Stimulated activated CD4-positive, alpha-beta T cell treated with anti-CD3 and anti-CD28 coated beads, Interleukin-1b, Interleukin-23, amount 100 ng/mL, for 48 hours (primary cell): ENCODE measurements at regions not wholly inside any gene's neighbourhood (a gene's known extent, or its start where the extent isn't known, plus 50 kb on each side); places are given as distances from the start of the nearest gene placed in this dataset.

ENCODE experiments used
- DNase-seq: peaks from one replicate; pipeline ENCODE4 v3.0.0-alpha.2; 2020

DNA sequence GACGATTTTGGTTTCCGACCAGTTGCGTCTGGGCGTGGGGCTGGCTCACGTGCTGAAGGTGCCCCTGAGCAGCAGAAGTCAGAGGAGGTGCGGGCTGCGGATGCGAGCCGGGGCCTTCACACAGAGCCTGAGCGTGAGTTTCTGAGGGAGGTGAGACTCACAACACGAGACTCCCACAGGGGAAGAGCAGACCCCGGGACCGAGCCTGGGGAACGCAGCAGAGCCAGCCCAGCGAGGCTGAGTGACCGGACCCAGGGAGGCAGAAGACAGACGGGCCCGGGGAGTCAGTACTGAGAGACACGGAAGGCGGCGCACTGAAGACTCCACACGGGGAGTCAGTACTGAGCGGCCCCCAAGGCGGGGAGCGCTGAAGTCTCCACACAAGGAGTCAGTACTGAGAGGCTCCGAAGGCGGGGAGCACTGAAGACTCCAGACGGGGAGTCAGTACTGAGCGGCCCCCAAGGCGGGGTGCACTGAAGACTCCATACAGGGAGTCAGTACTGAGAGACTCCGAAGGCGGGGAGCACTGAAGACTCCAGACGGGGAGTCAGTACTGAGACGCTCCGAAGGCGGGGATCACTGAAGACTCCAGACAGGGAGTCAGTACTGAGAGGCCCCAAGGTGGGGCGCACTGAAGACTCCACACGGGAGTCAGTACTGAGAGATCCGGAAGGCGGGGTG, 77.8 kb downstream of the DLL1 start:
- DNase-seq: no peak

DNA sequence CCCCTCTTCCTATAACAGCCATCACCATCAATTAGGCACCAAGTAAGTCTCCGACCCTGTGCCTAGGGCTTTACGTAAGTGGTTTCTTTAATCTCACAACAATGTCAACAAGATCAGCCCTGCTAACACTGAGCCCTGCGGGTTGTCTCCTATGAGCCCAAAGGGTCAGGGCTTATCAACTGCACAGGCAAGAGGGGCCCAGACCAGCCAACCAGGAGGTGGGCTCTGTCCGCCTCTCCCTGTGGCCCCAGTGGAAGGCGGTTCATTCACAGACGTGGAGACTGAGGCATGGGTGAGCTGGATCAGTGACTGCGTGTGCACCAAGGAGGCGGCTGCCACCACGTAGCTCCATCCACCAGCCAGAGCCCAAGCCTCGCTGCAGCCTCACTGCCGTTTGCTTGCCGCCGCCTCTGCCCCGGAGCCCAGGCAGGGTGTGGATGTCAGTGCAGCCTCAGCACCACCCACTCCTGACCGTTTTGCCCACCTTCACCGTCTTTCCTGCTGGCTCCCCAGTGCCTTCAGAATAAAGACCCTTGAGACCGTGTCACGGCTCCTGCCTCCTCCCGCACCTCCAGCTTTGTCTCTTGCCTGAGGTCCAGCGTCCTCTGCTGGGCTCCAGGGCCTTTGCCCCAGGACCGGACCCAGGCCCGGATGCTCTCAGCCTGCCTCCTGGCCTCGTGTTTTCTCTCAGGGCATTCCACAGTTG, 78.7 kb downstream of the DLL1 start:
- no peak for DNase-seq

DNA sequence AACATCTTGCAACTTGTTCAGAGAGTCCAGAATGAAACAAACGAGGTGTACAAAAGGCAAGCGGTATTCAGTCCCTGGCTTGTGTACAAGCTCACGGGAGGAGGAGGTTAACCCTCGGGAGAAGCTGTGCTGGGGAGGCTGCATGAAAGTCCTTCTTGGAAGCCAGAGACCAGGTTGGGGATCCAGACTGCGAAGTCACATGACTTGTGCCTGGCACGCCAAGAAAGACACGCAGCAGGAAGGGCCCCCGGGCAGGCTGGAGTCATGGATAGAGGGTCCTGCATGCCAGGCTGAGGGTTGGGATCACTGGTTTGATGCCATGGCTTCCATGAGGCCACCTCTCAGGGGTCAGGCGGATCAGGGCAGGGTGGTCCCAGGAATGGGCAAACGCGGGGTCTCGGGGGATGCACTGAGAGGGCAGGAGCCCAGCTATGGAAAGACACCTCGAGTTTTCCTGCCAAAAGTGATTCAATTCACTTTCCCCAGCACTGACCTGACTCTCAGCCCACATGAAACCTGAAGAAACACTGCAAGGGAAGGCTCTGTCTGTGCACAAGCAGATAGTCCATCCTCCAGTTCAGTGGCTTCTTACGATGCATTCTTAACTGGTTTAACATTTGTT, 79.4 kb downstream of the DLL1 start:
- no peak for DNase-seq

DNA sequence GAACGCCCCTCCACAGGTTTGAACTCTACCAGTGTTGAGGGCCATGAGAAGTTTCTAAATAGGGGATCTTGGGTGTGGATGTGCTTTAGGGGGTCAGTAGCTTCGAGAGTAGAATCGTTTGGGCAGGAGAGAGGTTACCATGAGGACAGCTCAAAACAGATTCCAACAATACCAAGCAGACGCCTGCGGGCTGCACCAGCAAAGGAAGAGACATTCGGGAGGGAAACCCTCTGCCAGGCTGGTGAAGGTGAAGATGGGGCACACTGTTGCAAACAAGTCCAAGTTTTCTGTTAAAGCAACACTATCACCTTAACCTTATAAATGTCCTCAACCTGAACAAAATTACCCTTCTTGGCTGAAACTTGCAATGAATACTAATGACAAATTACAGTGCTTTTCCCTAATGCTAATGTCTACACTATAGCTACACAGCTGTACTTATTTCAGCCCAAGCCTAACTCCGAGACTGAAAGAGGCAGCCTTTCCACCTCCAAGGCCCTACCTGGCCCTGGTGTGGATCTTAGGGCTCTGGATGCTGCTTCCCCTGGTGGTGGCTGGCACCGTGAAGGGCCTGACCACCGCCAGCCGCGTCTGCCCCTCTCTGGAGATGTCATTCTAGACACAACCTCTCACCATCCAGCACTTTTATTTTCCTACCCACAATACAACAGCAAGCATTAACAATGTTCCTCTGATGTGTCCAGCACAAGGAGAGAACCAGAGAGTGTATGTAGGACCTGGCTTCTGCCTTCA, 80.1 kb downstream of the DLL1 start:
- no peak for DNase-seq

DNA sequence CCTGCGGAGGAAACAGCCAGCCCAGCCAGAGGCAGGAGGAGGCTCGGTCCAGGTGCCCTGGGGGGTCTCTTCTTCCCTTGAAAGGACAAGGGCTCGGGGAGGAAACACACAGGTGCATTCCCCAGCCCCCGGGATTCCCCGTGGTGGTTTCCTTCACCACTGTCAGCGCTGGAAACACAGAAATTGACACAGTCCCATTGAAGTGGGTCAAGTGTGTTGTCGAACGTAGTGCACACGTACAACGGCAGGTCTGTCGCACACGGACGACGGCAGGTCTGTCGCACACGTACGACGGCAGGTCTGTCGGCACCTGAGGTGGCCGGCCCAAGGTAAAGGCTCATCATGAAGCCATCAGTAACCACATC, 80.9 kb downstream of the DLL1 start:
- DNase-seq: no peak

DNA sequence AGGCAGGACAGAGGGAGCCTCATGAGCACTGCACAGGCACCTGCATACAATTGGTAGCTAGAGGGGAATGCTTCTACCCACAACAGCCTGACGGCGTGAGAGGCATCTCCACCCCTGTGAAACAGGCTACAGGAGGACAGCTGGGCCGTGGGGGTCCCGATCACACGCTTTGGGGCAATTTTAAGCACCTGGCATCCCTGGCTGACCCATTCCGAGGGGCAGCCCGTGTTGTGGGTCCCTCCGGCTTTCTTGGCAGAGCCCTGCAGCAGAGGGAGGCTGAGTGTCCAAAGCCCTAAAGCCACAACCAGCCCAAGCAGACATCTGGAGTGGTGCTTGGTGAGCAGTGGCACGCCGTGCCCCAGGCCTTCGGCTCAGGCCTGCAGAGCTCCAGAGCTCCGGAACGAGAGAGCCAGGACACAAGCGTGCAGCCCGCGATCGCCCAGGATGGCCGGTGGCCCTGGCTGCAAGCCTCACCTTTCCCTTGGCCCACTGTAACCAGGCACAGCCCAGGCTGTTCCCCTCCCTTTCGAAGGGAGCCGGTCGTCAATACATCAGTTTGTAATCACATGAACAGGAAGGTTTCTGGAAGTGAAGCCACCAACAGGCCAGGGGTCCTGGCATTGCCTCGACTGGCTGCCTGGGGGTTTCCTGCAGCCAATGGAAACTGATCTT, 81.4 kb downstream of the DLL1 start:
- DNase-seq: no peak

DNA sequence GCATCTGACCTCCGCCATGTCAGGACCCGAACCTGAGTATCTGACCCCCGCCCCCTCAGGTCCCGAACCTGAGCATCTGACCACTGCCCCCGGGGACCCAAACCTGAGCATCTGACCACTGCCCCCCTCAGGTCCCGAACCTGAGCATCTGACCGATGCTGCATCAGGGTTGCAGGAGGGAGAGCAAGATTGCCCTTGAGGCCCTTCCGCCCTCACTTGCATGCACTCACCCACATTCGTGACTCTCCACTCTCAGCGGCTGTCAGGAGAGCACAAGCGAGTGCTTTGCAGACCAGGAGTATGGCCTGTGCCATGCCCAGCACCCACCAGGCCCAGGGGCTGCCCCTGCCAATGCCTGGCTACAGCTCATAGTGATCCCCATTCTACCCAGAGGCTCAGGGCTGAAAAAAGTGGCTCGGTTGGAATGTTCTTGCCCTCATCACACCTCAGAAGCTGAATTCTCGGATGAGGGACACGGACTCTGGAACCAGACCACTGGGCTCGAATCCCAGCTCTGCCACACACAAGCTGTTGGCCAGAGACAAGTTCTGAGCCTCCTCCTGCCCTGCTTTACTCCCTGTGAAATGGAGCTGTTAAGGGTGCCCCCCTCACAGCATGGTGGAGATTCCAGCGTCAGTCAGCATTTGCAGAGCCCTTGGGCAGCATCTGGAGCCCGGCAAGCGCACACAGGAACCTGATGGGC, 82.1 kb downstream of the DLL1 start:
- no peak for DNase-seq

DNA sequence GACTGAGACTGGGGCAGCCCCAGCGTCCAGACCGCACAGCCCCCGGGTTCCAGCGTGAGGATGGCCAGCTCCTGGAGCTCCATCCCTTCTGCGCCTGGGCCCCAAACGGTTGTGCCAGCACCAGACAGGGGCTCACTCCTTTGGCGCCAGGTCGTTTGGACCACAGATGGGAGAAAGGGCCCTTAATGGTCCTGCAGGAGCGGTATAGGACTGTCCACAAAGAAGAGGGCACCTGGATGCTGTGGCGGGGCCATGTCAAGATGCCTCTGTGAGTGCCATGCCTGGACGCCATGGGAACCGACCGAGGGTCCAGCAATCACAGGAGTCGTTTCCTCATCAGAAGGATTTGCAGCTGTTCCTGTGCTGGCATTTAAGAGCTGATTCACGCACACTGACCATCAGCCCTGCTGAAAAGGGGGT, 82.7 kb downstream of the DLL1 start:
- no peak for DNase-seq

DNA sequence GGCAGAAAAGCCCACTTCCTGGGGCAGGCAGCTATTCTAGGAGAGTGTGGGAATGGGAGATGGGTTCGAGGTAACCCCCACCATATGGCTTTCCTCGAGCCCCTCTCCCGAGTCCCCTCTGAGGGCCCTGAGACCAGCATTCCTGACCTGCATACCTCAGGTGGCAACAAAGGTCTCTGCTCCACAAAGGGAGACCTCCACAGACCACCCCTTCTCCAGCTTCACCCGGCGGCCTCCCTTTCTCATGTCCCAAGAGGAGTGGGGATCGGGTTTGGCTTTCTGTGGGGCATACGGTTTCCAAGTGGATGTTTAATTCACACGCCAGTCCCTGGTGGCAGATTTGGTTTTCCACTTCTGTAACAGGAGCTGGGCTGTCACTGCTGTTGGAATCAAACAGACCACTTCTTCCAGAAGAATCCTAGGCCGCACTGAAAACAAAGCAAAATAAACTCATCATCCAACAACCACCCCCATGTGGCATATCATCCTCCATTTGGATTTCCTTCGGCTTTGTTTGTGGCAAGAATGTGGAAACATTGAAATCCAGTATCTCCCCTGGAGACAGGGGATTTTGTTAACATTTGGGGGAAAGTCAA, 83.2 kb downstream of the DLL1 start:
- DNase-seq: no peak

DNA sequence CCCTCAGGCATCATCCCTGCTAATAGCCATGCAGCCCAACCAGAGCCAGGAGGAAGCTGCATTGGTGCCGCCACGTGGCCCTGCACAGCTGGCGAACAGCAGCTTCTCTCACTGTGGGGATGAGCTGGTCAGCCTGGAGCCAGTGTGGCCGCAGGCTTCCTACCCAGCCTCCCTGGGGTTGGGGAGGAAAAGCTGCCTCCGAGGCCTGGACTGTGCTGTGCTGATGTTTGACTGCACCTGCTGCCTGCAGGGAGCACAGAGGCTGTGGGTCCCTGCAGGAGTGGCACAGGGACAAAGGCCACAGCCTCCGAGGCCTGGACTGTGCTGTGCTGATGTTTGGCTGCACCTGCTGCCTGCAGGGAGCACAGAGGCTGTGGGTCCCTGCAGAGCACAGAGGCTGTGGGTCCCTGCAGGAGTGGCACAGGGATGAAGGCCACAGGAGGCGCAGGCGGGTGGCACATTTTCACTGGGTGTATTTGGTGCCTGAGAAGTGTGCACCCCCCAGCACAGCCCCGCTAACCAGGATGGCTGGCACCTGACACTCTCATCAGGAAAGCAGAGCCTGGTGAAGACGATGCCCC, 83.9 kb downstream of the DLL1 start:
- DNase-seq: no peak

DNA sequence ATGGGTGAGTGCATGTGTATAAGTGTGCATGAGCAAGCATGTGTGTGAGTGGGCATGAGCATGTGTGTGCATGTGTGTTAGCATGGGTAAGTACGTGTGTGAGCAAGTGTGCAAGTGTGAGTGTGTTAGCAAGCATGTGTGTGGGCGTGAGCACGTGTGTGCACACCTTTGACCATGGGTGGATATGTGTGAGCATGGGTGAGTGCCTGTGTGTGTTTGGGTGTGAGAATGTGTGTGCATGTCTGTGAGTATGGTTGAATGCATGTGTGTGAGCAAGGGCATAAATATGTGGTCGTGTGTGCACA, 84.6 kb downstream of the DLL1 start:
- no peak for DNase-seq

DNA sequence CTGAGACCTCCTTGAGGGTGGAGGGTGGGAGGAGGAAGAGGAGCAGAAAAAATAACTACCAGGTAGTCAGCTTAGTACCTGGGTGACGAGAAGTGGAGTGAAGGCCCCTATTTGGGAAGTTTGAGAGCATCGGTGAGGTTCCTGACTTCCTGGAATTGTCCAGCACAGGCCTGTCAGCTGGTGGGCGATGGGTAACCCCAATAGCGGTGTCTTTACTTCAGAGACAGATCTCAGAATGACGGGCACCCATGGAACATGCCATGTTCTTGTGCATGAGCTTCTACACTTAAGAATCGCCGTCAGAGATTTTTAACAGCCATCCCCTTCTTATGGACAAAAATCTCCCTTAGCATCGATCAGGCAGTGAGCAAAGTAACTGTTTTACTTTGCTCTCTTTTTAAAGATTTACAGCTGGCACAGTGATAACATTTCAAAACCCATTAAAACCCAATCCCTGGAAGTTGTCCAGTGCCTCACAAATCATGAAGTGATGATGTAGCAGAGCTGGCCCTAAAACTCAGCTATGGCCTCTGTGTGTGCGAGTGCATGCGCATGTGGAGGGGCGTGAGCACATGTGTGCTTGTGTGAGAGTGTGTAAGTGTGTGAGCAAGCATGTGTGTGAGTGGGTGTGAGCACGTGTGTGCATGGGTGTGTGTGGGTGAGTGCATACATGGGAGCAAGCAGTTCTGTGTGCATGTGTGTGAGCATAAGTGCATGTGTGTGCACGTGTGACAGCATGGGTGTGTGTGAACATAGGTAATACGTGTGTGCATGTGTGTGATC, 85.2 kb downstream of the DLL1 start:
- DNase-seq: no peak

DNA sequence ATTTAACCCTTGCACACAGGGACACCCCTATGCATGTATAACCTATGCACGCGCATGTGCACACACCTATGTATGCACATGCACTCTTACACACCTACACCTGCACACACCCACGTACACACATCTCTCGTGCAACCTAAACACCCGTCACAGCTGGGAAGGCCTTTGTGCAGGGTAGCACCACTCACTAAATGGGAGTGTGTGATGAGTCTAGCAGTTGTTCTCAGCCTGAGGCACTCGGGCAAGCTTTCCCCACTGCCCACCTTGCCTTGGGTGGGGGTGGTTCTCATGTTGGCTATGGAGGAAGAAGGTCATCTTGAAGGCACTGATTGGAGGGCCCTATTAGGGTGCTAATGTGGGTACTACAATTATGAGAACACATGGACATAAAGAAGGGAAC, 85.8 kb downstream of the DLL1 start:
- DNase-seq: no peak

DNA sequence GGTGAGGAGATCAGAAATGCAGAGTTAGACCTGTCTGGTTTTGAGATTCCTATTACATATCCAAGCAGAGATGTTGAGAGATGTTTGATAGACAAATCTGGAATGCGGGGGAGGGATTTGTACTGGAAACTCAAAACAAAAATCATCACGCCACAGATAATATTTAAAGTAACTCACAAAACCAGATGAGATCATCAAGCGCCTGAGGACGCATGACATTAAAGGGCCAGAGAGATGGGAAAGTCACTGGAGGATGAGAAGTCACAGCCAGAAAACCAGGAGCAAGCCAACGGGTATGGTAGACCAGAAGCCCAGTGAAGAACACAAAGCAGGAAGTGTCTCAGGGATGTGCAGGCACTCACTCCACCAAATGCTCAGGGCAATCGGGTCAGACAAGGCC, 87.7 kb downstream of the DLL1 start:
- DNase-seq: no peak

DNA sequence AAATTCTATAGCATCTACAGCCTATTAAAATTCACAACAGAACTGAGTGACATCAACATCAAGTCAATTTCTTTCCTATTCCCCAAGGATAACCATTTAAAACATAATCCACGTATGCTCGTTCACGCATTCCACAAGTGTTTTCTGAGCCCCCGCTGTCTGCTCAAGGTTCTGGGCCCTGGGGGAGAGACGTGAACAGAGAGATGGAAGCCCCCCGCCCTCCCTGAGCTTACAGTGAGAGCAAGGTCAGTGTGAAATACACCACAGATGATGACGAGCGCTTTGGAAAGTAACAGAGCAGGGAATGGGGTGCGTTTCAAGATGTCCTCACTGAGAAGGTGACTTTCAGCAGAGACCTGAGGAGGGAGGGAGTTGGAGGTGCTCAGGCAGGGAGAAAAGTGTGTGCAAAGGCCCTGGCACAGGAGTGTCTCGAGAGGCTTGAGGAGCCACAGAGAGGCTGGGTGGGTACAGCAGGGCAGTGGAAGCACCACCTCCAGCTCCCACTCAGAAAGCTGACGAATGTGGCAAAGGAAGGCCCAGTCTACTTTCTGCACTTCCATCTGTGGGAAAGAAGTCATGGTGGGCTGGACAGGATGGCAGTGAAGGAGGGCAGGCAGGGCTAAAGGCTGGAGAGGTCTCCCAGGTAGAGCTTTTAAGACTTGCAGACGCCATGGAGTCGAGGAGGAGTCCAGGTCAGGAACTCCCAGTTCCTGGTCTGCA, 88.3 kb downstream of the DLL1 start:
- DNase-seq: no peak

DNA sequence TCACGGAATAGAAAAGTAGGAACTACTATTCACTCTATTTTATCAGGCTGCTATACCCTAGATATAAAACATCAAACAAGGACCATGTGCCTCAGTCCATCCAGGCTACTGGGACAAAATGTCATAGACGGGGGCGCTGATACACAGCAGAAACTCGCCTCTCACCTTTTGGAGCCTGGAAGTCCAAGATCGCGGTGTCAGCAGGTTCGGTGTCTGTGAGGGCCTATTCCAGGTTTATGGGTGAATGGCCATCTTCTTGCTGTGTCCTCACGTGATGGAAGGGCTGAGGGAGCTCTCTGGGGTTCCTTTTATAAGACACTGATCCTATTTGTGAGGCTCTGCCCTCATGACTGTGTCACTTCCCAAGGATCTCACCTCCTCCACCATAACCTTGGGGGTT, 89.5 kb downstream of the DLL1 start:
- DNase-seq: no peak

DNA sequence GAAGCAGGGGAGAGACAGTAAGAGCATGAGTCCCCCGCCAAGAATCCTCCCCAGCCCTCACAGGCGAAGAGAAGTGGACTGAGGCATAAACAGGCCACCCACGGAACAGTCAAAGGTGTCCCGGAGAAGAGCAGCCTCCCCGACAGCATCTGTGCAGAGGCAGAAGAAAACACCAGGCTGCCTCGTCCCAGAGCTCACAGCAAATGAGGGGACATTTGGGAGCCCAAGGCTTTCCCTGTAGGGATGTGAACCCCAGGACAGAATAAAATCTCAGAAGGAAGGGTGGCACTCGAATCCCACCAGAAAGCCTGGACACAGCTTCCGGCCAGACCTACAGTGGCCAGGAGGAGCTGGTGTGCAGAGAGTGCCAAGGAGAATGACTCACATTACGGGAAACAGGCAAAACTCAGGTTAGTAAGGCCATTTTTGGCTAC, 90.4 kb downstream of the DLL1 start:
- no peak for DNase-seq

DNA sequence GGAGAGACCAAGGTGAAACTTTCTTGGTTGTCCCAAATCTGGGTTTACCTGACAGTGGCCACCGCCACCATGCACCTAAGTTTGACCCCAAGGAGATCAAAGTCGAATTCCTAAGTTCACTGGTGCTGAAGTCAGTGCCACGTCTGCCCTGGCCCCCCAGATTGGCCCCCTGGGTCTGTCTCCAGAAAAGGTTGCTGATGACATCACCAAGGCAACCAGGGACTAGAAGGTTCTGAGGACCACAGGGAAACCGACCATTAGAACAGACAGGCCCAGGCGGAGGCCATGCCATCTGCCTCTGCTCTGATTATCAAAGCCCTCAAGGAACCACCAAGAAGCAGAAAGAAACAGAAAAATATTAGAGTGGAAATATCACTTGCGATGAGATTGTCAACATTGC, 91.2 kb downstream of the DLL1 start:
- DNase-seq: no peak

DNA sequence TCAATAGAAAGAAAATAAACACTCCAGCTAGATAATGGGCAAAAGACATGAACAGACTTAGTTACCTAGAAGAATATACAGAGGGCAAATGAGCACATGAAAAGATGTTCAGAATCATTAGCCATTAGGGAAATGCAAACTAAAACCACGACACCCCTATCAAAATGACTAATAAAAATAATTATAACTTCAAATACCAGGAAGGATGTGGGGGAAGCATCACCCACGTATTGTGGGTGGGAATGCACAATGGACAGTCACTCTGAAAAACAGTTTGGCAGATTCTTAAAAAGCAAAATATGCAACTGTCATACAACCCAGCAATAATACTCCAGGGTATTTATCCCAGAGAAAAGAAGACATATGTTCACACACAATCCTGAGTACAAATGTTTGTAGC, 92.6 kb downstream of the DLL1 start:
- DNase-seq: no peak

DNA sequence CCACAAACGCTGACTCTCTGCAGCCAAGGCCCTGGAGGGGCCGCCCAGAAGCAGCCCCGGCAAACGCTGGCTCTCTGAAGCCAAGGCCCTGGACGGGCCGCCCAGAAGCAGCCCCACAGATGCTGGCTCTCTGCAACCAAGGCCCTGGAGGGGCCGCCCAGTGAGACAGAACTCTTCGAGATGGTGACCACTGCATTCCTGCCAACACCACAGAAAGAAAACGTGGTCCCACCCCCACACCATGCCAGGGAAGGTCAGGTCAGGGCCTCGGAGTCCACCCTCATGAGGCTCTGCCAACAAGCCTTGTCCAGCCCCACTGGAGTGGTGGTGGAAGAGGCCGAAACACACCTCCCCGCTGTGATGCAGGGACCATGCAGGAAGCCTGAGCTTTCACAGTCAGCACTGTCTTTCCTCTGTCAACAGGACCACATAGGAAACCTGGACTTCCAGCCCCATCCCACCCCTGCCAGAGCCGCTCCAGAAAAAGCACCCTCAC, 97.5 kb downstream of the DLL1 start:
- DNase-seq: no peak
